ENCODE measurements at regions not wholly inside any gene's neighbourhood (a gene's known extent, or its start where the extent isn't known, plus 50 kb on each side); places are given as distances from the start of the nearest gene placed in this dataset.

DNA sequence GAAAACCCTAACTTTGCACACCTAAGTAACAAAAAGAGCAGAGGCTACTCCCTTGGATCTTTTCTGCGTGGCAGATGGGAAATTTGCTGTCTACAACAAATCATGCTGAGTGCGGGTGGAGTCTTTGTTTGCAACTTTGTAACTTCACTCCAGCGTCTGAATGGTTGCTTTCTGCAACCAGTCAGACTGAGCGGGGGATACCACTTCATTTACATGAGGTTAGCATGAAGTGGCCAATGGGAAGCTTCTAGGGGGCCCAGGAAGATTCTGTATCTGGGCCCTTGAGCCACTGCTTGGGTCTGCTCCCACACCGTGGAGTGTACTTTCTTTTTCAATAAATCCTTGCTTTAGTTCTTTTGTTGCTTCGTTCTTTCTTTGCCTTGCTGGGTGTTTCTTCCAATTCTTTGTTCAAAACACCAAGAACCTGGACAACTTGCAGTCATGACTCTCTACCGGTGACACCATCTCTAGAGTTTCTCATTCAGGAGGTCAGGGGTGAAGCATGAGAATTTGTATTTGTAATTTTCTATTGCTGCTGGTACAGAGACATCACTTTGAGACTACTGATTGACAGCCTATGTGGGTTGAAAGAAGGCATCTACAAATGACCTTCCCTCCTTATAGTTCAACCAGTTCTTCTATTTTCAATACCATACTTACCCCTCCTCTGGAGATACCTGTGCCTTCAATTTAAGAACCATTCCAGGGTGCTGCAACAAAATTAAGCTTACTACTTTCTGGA lies 55.8 kb upstream of the RC3H1 start:
- no peak for DNase-seq (ENCODE audit: low read depth)
- TF ChIP-seq, protein P1, sequence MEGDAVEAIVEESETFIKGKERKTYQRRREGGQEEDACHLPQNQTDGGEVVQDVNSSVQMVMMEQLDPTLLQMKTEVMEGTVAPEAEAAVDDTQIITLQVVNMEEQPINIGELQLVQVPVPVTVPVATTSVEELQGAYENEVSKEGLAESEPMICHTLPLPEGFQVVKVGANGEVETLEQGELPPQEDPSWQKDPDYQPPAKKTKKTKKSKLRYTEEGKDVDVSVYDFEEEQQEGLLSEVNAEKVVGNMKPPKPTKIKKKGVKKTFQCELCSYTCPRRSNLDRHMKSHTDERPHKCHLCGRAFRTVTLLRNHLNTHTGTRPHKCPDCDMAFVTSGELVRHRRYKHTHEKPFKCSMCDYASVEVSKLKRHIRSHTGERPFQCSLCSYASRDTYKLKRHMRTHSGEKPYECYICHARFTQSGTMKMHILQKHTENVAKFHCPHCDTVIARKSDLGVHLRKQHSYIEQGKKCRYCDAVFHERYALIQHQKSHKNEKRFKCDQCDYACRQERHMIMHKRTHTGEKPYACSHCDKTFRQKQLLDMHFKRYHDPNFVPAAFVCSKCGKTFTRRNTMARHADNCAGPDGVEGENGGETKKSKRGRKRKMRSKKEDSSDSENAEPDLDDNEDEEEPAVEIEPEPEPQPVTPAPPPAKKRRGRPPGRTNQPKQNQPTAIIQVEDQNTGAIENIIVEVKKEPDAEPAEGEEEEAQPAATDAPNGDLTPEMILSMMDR (IDR thresholded peaks at IDR 0.05; ENCODE audit: insufficient read depth, low read length) = no peak
- no peak overlapping the region for H3K4me3 ChIP-seq (ENCODE audit: low read depth, low read length)

DNA sequence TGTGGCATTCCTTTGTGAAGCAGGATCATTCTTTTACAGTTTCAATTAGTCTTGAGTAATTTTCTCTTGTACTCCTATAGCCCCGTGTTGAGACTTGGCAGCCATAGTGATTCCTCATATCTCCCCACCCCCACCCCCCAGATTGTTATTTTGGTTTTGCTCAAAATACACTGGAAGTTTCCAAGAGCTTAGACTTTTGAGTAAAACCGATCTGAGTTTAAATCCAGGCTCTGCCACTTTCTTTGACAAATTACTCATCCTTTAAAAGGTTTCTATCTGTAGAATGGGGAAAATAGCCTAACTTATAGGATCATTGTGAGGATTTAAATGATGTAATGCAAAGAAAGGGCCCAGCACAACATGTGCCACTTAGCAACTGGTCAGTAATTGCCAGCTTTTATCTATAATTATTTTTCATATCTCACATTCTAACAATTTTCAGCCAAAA lies 53.1 kb upstream of the RC3H1 start:
- TF ChIP-seq, protein P1 (IDR thresholded peaks at IDR 0.05; ENCODE audit: insufficient read depth, low read length) = no peak
- DNase-seq (ENCODE audit: low read depth) = peak; percentile 22
- no peak overlapping the region for H3K4me3 ChIP-seq (ENCODE audit: low read depth, low read length)

DNA sequence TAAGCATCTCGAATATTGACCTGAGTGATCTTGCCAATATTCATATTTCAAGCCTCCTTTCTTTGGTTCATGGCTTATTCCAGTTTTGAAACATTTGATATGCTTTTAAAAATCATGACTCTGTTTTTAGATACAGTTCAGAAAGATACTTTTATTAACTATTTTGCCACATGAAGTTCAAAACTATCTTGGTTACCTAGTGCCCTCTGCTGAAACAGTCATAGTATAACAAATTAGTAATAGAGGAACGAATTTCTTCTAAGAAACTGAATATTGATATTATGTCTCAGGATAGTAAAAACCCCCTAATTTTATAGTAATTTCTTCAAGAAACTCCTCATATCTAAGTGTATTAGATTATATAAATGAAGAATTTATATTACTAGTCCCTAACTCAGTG lies 52.6 kb upstream of the RC3H1 start:
- TF ChIP-seq, protein P1 (IDR thresholded peaks at IDR 0.05; ENCODE audit: insufficient read depth, low read length) = peak; percentile 50
- no peak overlapping the region for H3K4me3 ChIP-seq (ENCODE audit: low read depth, low read length)
- DNase-seq (ENCODE audit: low read depth) = peak; percentile 66

DNA sequence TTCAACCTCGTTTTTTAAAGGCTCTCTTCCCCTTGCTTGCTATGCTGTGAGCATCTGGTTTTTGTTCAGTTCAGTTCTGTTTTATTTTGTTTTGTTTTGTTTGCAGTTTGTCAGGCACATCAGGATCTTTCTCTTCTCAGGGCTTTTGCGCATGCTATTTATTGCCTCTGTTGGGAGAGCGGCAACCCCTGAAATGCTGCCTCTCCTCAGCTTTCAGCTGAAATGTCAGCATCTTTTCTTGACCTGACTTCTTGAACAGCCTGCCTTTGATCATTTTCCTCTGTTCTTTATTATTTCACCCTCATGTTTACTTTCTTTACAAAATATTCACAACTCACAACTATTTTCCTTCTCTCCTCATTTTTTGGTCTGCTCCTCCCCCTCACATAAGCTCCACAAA lies 50.4 kb upstream of the RC3H1 start:
- H3K4me3 ChIP-seq (ENCODE audit: low read depth, low read length) = no peak overlapping the region
- DNase-seq (ENCODE audit: low read depth) = no peak
- TF ChIP-seq, protein P1 (IDR thresholded peaks at IDR 0.05; ENCODE audit: insufficient read depth, low read length) = no peak

All from fibroblast of the aortic adventitia (primary cell).